HL-60 (cell line): ENCODE measurements at regions not wholly inside any gene's neighbourhood (a gene's known extent, or its start where the extent isn't known, plus 50 kb on each side); places are given as distances from the start of the nearest gene placed in this dataset.

Experiments used
- POLR2AphosphoS5 ChIP-seq: IDR thresholded peaks from 2 replicates; pipeline ENCODE4 v1.6.1; 2012; ENCODE audit warnings: low read depth
- TF ChIP-seq, protein P1 (sequence below): IDR thresholded peaks from one replicate; pipeline ENCODE4 v1.5.1; 2011; ENCODE audit warnings: low read length, control low read depth, inconsistent platforms; ENCODE audit not compliant: insufficient read depth
- TF ChIP-seq, protein P2 (sequence below): IDR thresholded peaks from 2 replicates; pipeline ENCODE4 v1.6.1; 2012; ENCODE audit warnings: low read depth; ENCODE audit not compliant: insufficient replicate concordance

DNA sequence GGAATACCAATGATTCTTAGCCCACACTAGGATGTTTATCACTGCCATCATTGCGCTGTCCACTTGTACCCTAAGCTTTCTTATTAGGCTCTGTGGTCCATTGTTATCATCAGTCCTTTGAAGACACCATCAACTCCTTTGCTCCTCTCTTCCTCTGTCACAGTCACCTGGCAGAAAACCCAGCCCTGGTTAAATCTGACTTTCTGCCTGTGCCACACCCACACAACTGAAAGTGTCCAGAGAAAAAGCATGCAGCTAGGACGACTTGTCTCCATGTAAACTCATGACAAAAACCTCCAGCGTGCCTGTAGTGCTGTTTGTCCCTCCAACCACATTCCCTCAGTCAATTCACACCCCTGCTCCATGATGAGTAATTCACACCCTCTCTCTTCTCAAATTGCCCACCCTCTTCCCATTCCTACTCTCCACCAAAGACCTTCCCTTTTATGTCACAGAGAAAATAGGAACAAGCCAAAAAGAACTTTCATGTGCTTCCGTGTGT lies 297.4 kb upstream of the MGAT5 start:
- TF ChIP-seq, protein P1, sequence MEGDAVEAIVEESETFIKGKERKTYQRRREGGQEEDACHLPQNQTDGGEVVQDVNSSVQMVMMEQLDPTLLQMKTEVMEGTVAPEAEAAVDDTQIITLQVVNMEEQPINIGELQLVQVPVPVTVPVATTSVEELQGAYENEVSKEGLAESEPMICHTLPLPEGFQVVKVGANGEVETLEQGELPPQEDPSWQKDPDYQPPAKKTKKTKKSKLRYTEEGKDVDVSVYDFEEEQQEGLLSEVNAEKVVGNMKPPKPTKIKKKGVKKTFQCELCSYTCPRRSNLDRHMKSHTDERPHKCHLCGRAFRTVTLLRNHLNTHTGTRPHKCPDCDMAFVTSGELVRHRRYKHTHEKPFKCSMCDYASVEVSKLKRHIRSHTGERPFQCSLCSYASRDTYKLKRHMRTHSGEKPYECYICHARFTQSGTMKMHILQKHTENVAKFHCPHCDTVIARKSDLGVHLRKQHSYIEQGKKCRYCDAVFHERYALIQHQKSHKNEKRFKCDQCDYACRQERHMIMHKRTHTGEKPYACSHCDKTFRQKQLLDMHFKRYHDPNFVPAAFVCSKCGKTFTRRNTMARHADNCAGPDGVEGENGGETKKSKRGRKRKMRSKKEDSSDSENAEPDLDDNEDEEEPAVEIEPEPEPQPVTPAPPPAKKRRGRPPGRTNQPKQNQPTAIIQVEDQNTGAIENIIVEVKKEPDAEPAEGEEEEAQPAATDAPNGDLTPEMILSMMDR: no peak
- no peak for TF ChIP-seq POLR2AphosphoS5
- TF ChIP-seq, protein P2, sequence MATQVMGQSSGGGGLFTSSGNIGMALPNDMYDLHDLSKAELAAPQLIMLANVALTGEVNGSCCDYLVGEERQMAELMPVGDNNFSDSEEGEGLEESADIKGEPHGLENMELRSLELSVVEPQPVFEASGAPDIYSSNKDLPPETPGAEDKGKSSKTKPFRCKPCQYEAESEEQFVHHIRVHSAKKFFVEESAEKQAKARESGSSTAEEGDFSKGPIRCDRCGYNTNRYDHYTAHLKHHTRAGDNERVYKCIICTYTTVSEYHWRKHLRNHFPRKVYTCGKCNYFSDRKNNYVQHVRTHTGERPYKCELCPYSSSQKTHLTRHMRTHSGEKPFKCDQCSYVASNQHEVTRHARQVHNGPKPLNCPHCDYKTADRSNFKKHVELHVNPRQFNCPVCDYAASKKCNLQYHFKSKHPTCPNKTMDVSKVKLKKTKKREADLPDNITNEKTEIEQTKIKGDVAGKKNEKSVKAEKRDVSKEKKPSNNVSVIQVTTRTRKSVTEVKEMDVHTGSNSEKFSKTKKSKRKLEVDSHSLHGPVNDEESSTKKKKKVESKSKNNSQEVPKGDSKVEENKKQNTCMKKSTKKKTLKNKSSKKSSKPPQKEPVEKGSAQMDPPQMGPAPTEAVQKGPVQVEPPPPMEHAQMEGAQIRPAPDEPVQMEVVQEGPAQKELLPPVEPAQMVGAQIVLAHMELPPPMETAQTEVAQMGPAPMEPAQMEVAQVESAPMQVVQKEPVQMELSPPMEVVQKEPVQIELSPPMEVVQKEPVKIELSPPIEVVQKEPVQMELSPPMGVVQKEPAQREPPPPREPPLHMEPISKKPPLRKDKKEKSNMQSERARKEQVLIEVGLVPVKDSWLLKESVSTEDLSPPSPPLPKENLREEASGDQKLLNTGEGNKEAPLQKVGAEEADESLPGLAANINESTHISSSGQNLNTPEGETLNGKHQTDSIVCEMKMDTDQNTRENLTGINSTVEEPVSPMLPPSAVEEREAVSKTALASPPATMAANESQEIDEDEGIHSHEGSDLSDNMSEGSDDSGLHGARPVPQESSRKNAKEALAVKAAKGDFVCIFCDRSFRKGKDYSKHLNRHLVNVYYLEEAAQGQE: no peak
